ENCODE measurements at regions not wholly inside any gene's neighbourhood (a gene's known extent, or its start where the extent isn't known, plus 50 kb on each side); places are given as distances from the start of the nearest gene placed in this dataset.

DNA sequence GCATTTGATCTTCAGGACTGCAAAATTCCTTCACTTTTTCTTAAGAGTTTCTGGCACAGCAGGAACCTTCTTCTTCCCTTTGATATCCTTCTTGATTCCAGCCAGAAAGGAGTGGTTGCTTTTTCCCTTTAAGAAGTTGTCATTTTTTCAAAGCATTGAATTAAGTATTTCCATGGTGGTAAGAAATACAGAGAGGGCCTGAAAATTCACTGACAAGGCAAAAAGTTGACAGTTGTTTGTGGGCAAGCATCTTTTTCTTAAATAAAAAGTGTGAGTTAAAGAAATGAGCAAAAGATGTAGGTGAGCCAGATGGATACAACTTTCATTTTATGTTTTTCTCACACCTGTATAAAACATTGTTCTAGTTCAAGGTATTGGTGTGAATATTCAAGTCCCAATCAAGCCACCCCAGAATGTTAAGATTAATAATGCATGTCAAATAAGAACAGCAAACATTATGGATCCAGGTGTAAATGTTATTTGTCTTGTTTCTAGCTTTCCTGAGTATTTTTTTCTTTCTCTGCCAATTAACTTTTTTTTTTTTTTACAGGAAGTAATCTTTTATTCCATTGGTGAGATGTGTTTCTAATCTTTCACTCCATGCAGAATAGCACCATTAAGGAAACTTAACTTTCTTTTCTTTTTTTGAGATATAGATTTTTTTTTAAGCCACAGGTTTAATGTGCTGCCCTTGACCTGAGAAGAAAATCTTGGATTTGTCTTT is 334.3 kb upstream of the SEMA3A start:
- H3K79me2 ChIP-seq (ENCODE audit: control insufficient read depth, insufficient read depth, low read length, unreplicated experiment), result no peaks in the 10 kb centered on the region
- H3K4me1 ChIP-seq (ENCODE audit: control insufficient read depth, insufficient read depth, low read length, unreplicated experiment), result peaks cover 21% of the 10 kb centered on the region
- no peak overlapping the region for H3K4me3 ChIP-seq (ENCODE audit: low read depth, low read length)
- H2AFZ ChIP-seq (ENCODE audit: low read length, unreplicated experiment), result no peak overlapping the region
- no peaks in the 10 kb centered on the region for H3K27me3 ChIP-seq (ENCODE audit: insufficient read depth, low read length)
- no peaks in the 10 kb centered on the region for H3K36me3 ChIP-seq (ENCODE audit: insufficient read depth, low read length)
- peak overlapping the region; percentile 61; the same call in 1 of the 2 replicates for H3K27ac ChIP-seq (ENCODE audit: low read depth, low read length)

DNA sequence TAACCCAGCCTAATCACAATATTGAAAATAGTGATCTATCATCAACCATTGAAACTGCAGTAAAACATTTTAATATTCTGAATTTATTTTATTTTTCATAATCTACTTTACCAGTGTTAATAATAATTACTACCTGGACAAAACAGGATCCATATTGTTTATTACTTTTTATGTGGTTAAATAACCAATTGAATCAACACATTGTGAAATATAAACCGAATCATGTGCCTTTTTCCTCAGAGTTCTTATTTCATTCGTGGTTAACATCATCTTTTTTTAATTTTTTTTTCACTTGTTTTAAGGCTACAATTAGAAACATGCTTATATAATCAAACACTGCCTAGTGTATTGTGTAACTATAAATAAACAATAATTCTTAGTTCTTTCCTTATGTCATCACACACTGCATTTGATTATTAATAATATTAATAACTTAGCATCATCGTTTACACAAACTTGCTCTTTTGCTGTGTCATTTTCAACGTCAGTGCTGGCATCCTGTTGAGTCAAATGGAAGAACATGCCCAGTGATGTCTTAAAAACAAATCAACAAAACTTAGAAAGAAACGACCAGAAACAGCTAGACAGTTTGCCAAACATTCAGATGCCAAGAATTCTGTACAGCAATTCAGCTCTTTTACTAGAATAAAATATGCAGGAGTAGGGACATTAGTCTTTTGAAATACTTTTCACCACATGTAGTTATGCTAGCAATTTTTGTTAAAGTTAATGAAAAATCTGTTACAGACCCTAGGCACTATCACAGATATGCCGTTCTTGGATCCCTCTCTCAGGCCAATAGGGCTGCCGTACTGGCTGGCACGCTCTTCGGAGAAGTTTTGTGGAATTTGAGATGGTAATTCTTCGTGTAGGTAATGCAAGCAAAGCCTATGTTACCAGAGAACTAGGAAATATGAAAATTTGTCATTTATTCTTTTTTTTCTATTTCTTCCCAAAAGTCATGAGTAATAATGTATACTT is 330.4 kb upstream of the SEMA3A start:
- H3K4me3 ChIP-seq (ENCODE audit: low read depth, low read length), result peak overlapping the region; percentile 55
- H3K36me3 ChIP-seq (ENCODE audit: insufficient read depth, low read length), result peaks cover 4% of the 10 kb centered on the region
- no peaks in the 10 kb centered on the region for H3K27me3 ChIP-seq (ENCODE audit: insufficient read depth, low read length)
- H3K4me1 ChIP-seq (ENCODE audit: control insufficient read depth, insufficient read depth, low read length, unreplicated experiment), result peaks cover 19% of the 10 kb centered on the region
- H3K27ac ChIP-seq (ENCODE audit: low read depth, low read length), result peak overlapping the region; percentile 89
- H2AFZ ChIP-seq (ENCODE audit: low read length, unreplicated experiment), result peak overlapping the region; percentile 83
- H3K79me2 ChIP-seq (ENCODE audit: control insufficient read depth, insufficient read depth, low read length, unreplicated experiment), result no peaks in the 10 kb centered on the region

DNA sequence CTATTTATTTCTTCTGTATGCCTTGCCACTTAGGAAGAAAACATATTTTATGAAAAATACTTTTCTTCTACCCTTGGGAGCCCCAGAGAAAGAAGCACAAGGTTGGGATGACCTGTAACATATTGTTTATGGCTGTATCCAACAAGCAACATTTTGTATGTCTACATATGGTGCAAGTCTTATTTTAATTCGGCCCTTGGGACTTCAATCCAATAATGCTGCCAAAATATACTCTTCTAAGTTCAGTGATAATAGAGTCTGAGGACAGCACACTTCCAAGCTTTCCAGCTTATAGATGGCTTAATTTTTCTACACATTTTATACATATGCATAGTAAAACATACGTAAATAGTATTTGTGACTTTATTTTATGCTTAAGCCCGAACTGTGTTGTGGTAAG is 318.5 kb upstream of the SEMA3A start:
- Histone ChIP-seq H3K4me1 (ENCODE audit: control insufficient read depth, insufficient read depth, low read length, unreplicated experiment) (no peaks in the 10 kb centered on the region), H3K4me3 (ENCODE audit: low read depth, low read length) (no peak overlapping the region), H3K27me3 (ENCODE audit: insufficient read depth, low read length) (no peaks in the 10 kb centered on the region), H3K27ac (ENCODE audit: low read depth, low read length) (no peak overlapping the region), H3K36me3 (ENCODE audit: insufficient read depth, low read length) (no peaks in the 10 kb centered on the region), H2AFZ (ENCODE audit: low read length, unreplicated experiment) (no peak overlapping the region), H3K79me2 (ENCODE audit: control insufficient read depth, insufficient read depth, low read length, unreplicated experiment) (no peaks in the 10 kb centered on the region)

DNA sequence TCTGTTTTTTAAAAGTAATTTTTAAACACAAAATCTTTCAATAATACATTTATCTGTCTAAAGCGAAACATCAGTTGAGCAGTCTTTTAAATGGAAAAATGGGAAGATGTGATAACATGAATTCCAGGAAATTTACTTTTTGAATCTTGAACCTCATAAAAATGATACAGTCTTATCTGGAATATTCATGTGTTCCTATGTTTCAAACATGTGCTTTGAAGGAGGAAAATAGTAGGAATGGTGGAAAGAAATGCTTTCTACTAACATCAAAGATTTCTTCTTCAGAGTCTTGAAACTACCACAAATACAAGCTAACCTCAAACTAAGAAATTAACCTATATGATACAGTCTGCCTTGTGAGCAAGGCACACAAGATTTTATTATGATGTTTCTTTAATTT is 317.5 kb upstream of the SEMA3A start:
- no peak overlapping the region for H3K4me3 ChIP-seq (ENCODE audit: low read depth, low read length)
- H3K4me1 ChIP-seq (ENCODE audit: control insufficient read depth, insufficient read depth, low read length, unreplicated experiment), result no peaks in the 10 kb centered on the region
- no peaks in the 10 kb centered on the region for H3K36me3 ChIP-seq (ENCODE audit: insufficient read depth, low read length)
- H3K79me2 ChIP-seq (ENCODE audit: control insufficient read depth, insufficient read depth, low read length, unreplicated experiment), result no peaks in the 10 kb centered on the region
- H2AFZ ChIP-seq (ENCODE audit: low read length, unreplicated experiment), result no peak overlapping the region
- H3K27ac ChIP-seq (ENCODE audit: low read depth, low read length), result no peak overlapping the region
- H3K27me3 ChIP-seq (ENCODE audit: insufficient read depth, low read length), result no peaks in the 10 kb centered on the region

DNA sequence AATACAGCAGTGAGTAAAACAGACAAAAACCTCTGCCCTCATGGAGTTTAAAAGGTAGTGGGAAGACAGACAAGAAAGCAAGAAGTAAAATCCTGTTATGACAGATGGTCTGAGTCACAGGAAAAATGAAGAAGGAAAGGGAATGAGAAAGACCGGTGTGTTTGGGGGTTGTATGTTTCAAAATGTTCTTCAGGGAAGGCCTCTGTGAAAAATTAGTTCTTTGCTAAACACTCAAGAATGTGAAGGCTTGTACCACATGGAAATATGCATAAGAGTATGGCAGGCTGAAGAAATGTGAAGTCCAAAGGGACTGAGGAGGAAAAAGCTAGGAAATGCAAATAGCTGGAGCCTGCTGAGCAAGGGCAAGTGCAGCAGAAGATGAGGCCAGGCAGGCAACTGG is 315.9 kb upstream of the SEMA3A start:
- Histone ChIP-seq H3K79me2 (ENCODE audit: control insufficient read depth, insufficient read depth, low read length, unreplicated experiment) (no peaks in the 10 kb centered on the region), H2AFZ (ENCODE audit: low read length, unreplicated experiment) (no peak overlapping the region), H3K27me3 (ENCODE audit: insufficient read depth, low read length) (no peaks in the 10 kb centered on the region), H3K4me1 (ENCODE audit: control insufficient read depth, insufficient read depth, low read length, unreplicated experiment) (no peaks in the 10 kb centered on the region), H3K27ac (ENCODE audit: low read depth, low read length) (no peak overlapping the region), H3K4me3 (ENCODE audit: low read depth, low read length) (no peak overlapping the region), H3K36me3 (ENCODE audit: insufficient read depth, low read length) (no peaks in the 10 kb centered on the region)

DNA sequence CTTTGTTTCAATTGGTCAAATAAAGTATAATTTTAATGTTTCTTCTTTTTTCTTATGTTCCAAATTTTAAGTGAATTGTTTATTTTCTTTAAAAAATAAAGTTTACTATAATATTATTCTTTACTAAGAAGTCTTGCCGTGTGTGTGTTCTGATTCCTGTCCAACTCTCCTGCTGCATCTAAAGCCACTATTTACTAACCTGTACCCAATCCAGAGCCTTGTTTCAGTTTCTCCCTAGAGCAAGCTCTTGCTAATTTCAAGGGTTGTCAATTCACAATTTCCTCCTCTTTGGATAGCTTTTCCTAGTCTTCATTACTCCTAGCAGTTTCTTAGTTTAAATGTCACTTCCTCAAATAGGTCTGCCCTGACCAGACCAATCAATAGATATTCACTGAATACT is 314.9 kb upstream of the SEMA3A start:
- Histone ChIP-seq H3K27ac (ENCODE audit: low read depth, low read length) (no peak overlapping the region), H2AFZ (ENCODE audit: low read length, unreplicated experiment) (no peak overlapping the region), H3K4me1 (ENCODE audit: control insufficient read depth, insufficient read depth, low read length, unreplicated experiment) (no peaks in the 10 kb centered on the region), H3K27me3 (ENCODE audit: insufficient read depth, low read length) (no peaks in the 10 kb centered on the region), H3K36me3 (ENCODE audit: insufficient read depth, low read length) (no peaks in the 10 kb centered on the region), H3K79me2 (ENCODE audit: control insufficient read depth, insufficient read depth, low read length, unreplicated experiment) (no peaks in the 10 kb centered on the region), H3K4me3 (ENCODE audit: low read depth, low read length) (no peak overlapping the region)

DNA sequence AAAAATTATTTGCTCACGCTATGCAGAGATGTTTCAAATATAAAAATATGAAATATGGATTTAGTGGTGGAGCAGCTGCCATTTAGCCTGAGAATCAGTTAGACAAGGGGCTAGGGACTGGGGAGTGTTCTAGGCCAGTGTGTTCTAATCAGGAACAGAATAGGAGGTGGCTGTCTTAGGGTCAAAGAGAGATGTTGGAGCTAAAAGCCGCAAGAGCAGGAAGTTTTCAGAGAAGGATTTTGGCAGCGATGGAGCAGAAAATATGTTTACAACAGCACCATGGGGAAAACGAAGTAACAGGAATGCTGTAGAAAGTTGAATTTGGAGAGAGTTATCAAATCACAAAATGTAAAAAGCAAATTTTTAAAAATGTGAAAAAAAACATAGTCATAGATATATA is 314.0 kb upstream of the SEMA3A start:
- H2AFZ ChIP-seq (ENCODE audit: low read length, unreplicated experiment), result no peak overlapping the region

DNA sequence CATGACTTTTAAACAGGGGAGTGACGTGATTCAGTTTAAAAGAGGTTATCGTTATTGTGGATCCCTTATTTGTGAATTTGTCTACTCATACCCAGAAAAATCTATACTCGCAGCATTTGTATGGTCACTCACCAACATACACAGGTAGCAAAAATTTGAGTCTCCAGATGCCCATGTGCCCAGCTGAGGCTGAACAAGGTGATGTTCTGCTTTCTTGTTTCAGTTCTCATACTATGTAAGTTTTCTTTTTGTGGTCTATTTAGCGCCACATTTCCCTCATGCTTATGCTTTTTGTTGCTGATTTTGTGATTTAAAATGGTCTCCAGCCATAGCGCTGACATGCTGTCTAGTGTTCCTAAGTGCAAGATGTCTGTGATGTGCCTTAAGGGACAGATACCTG is 312.9 kb upstream of the SEMA3A start:
- Histone ChIP-seq H3K27ac (ENCODE audit: low read depth, low read length) (no peak overlapping the region), H3K4me1 (ENCODE audit: control insufficient read depth, insufficient read depth, low read length, unreplicated experiment) (no peaks in the 10 kb centered on the region), H3K36me3 (ENCODE audit: insufficient read depth, low read length) (no peaks in the 10 kb centered on the region), H2AFZ (ENCODE audit: low read length, unreplicated experiment) (no peak overlapping the region), H3K79me2 (ENCODE audit: control insufficient read depth, insufficient read depth, low read length, unreplicated experiment) (no peaks in the 10 kb centered on the region), H3K4me3 (ENCODE audit: low read depth, low read length) (no peak overlapping the region), H3K27me3 (ENCODE audit: insufficient read depth, low read length) (no peaks in the 10 kb centered on the region)

More for the DNA sequence above, 314.0 kb upstream of the SEMA3A start:
- Histone ChIP-seq H3K27me3 (ENCODE audit: insufficient read depth, low read length) (no peaks in the 10 kb centered on the region), H3K79me2 (ENCODE audit: control insufficient read depth, insufficient read depth, low read length, unreplicated experiment) (no peaks in the 10 kb centered on the region), H3K4me3 (ENCODE audit: low read depth, low read length) (no peak overlapping the region), H3K27ac (ENCODE audit: low read depth, low read length) (no peak overlapping the region), H3K4me1 (ENCODE audit: control insufficient read depth, insufficient read depth, low read length, unreplicated experiment) (no peaks in the 10 kb centered on the region), H3K36me3 (ENCODE audit: insufficient read depth, low read length) (no peaks in the 10 kb centered on the region)

DNA sequence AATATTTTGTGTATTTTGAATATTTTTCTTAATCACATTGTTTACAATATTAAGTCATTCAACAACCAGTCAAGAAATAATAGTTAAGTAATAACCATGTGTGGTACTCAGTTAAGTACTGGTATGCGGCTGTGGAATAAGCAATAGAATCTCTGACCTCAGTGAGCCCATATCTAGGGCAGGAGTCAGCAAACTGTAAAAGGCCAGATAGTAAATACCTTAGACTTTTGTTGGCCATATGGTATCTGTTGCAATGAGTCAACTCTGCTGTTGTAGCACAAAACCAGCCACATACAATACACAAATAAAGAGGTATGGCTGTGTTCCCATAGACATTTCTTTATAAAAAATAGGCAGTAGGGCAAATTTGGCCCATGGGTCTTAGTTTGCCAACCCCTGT is 311.6 kb upstream of the SEMA3A start:
- Histone ChIP-seq H3K36me3 (ENCODE audit: insufficient read depth, low read length) (no peaks in the 10 kb centered on the region), H2AFZ (ENCODE audit: low read length, unreplicated experiment) (no peak overlapping the region), H3K79me2 (ENCODE audit: control insufficient read depth, insufficient read depth, low read length, unreplicated experiment) (no peaks in the 10 kb centered on the region), H3K4me1 (ENCODE audit: control insufficient read depth, insufficient read depth, low read length, unreplicated experiment) (no peaks in the 10 kb centered on the region), H3K27me3 (ENCODE audit: insufficient read depth, low read length) (no peaks in the 10 kb centered on the region), H3K4me3 (ENCODE audit: low read depth, low read length) (no peak overlapping the region), H3K27ac (ENCODE audit: low read depth, low read length) (no peak overlapping the region)

DNA sequence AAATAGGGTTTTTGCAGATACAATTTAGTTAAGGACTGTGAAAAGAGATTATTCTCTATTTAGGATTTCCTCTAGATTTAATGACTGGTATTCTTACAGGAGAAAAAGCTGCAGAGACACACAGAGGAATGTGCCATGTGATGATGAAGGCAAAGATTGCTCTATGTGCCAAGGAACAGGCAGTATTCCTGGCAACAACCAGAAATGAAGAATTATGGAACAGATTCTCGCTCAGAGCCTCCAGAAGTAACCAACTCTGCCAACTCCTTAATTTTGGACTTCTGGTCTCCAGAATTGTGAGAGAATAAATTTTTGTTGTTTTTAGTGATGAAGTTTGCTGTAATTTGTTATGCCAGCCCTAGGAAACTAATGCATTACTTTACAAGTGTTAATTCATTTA is 307.6 kb upstream of the SEMA3A start:
- no peak overlapping the region for H3K27ac ChIP-seq (ENCODE audit: low read depth, low read length)
- no peak overlapping the region for H3K4me3 ChIP-seq (ENCODE audit: low read depth, low read length)
- no peaks in the 10 kb centered on the region for H3K79me2 ChIP-seq (ENCODE audit: control insufficient read depth, insufficient read depth, low read length, unreplicated experiment)
- H2AFZ ChIP-seq (ENCODE audit: low read length, unreplicated experiment), result no peak overlapping the region
- no peaks in the 10 kb centered on the region for H3K27me3 ChIP-seq (ENCODE audit: insufficient read depth, low read length)
- no peaks in the 10 kb centered on the region for H3K36me3 ChIP-seq (ENCODE audit: insufficient read depth, low read length)
- H3K4me1 ChIP-seq (ENCODE audit: control insufficient read depth, insufficient read depth, low read length, unreplicated experiment), result no peaks in the 10 kb centered on the region

DNA sequence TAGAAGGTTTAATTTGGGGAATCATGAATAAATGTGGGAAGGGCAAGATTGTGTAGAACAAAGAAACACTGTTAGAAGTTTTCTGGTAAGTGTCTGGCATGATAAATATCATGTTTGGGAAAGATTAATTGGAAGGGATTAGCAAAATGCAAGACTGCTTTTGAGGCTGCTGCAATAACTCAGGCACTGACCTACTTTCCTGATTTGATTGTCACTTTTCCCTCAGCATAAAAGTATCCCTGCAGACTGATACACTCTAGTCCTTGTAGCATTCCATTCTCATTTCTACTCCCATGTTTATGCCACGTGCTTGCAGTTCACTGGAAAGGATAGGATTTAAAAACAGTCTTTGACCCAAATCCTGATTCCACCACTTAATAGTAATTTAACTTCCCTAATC is 303.3 kb upstream of the SEMA3A start:
- Histone ChIP-seq H3K27ac (ENCODE audit: low read depth, low read length) (no peak overlapping the region), H3K4me3 (ENCODE audit: low read depth, low read length) (no peak overlapping the region), H2AFZ (ENCODE audit: low read length, unreplicated experiment) (peak overlapping the region; percentile 48), H3K27me3 (ENCODE audit: insufficient read depth, low read length) (no peaks in the 10 kb centered on the region), H3K4me1 (ENCODE audit: control insufficient read depth, insufficient read depth, low read length, unreplicated experiment) (no peaks in the 10 kb centered on the region), H3K36me3 (ENCODE audit: insufficient read depth, low read length) (no peaks in the 10 kb centered on the region), H3K79me2 (ENCODE audit: control insufficient read depth, insufficient read depth, low read length, unreplicated experiment) (no peaks in the 10 kb centered on the region)
